ENCODE measurements at regions not wholly inside any gene's neighbourhood (a gene's known extent, or its start where the extent isn't known, plus 50 kb on each side); places are given as distances from the start of the nearest gene placed in this dataset.

DNA sequence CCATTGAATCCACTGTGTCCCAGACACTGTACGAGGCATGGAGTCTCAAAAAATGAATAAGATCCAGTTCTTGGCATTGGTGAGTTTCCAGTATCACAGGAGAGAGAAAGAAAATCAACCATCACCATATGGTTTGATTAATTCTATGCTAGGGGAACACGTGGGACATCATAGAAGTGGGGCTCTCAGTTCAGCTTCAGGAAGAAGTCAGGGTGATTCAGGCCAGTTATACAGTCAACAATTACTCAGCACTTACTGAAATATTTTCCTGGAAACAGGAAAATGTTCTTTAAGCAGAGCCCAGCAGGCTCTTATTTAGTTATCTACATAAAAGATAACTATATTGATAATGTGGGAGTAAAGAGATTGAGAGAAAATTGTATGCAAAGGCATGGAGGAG is 407.2 kb downstream of the NOVA1 start:
- no peaks in the 10 kb centered on the region for H3K79me2 ChIP-seq (ENCODE audit: insufficient read depth)
- 2% methylated on average over 2 of the region's 2 CpGs for WGBS (ENCODE audit: low lambda C conversion rate)
- no peaks in the 10 kb centered on the region for H3K9me2 ChIP-seq
- H3K9ac ChIP-seq = no peak overlapping the region
- no peak overlapping the region for H2AFZ ChIP-seq (ENCODE audit: low read depth)
- no peak for DNase-seq
- no peaks in the 10 kb centered on the region for H3F3A ChIP-seq (replicated peaks; ENCODE audit: insufficient read depth)
- TF ChIP-seq, protein P1, sequence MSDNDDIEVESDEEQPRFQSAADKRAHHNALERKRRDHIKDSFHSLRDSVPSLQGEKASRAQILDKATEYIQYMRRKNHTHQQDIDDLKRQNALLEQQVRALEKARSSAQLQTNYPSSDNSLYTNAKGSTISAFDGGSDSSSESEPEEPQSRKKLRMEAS (IDR thresholded peaks at IDR 0.05; ENCODE audit: low read depth) = no peak
- no peak overlapping the region for H3K4me3 ChIP-seq (ENCODE audit: low read depth in 2 of 2, low read length in 1 of 2)
- no peaks in the 10 kb centered on the region for H3K36me3 ChIP-seq (replicated peaks in 1 of 2; ENCODE audit: control insufficient read depth in 1 of 2, insufficient read depth in 2 of 2, low read length in 1 of 2)
- no peak overlapping the region for H3K27ac ChIP-seq (ENCODE audit: low read depth in 2 of 2, low read length in 1 of 2)
- H3K9me3 ChIP-seq = no peaks in the 10 kb centered on the region
- no peaks in the 10 kb centered on the region for H3K4me1 ChIP-seq (ENCODE audit: control insufficient read depth in 1 of 2, insufficient read depth in 2 of 2, low read depth in 1 of 2, low read length in 1 of 2)
- no peaks in the 10 kb centered on the region for H4K20me1 ChIP-seq (ENCODE audit: insufficient read depth)
- ChIA-PET CTCF (no interaction called here), POLR2A (no interaction called here)
- H3K4me2 ChIP-seq = no peak overlapping the region
- 0 out of 2 replicates have a peak, but pooled peaks cover 8% of the 10 kb centered on the region for H3K27me3 ChIP-seq (ENCODE audit: insufficient read depth)

DNA sequence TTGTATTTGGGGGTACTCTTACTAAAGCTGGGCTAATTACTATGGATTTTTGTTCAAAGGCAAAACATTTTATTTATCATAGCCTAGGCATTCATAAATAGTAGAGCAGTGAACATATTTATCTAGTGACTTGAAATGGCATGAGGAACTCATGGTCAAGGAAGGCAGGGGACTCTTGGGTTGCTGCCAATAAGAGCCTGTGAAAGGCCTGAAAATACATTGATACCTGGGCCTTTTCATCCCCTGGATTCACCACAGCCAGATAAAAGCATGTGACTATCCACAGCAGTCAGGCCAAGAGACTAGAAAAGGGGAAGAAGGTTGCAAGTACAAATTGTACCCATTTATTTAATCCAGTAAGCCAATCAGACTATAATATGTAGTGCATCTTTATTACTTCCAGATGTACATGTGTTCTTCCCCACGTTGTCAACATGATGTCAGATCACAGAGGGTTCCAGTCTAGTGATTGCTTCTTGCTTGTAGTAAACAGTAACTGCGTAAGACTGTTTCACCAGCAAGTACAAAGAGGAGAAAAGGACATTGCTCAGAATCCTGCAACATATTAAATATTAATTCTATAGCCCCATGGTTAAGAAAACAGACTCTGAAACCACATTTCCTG is 409.7 kb downstream of the NOVA1 start:
- Histone ChIP-seq H3K9me3 (no peaks in the 10 kb centered on the region), H3K9ac (no peak overlapping the region), H3K36me3 (replicated peaks in 1 of 2; ENCODE audit: control insufficient read depth in 1 of 2, insufficient read depth in 2 of 2, low read length in 1 of 2) (no peaks in the 10 kb centered on the region), H3K4me1 (ENCODE audit: control insufficient read depth in 1 of 2, insufficient read depth in 2 of 2, low read depth in 1 of 2, low read length in 1 of 2) (no peaks in the 10 kb centered on the region), H3K79me2 (ENCODE audit: insufficient read depth) (no peaks in the 10 kb centered on the region), H4K20me1 (ENCODE audit: insufficient read depth) (no peaks in the 10 kb centered on the region), H3K4me3 (ENCODE audit: low read depth in 2 of 2, low read length in 1 of 2) (no peak overlapping the region), H3F3A (replicated peaks; ENCODE audit: insufficient read depth) (no peaks in the 10 kb centered on the region), H3K9me2 (no peaks in the 10 kb centered on the region), H3K4me2 (no peak overlapping the region), H2AFZ (ENCODE audit: low read depth) (no peak overlapping the region), H3K27me3 (ENCODE audit: insufficient read depth) (0 out of 2 replicates have a peak, but pooled peaks cover under 1% of the 10 kb centered on the region), H3K27ac (ENCODE audit: low read depth in 2 of 2, low read length in 1 of 2) (no peak overlapping the region)
- TF ChIP-seq POLR2AphosphoS5 (IDR thresholded peaks at IDR 0.05; ENCODE audit: low read depth, low read length) (no peak), TCF12 (IDR thresholded peaks at IDR 0.05) (no peak), GABPA (IDR thresholded peaks at IDR 0.05; ENCODE audit: low read depth) (no peak), FOXM1 (IDR thresholded peaks at IDR 0.05; ENCODE audit: low read depth) (no peak), TEAD4 (IDR thresholded peaks at IDR 0.05; ENCODE audit: borderline replicate concordance, insufficient read depth) (no peak)
- TF ChIP-seq, protein P2, sequence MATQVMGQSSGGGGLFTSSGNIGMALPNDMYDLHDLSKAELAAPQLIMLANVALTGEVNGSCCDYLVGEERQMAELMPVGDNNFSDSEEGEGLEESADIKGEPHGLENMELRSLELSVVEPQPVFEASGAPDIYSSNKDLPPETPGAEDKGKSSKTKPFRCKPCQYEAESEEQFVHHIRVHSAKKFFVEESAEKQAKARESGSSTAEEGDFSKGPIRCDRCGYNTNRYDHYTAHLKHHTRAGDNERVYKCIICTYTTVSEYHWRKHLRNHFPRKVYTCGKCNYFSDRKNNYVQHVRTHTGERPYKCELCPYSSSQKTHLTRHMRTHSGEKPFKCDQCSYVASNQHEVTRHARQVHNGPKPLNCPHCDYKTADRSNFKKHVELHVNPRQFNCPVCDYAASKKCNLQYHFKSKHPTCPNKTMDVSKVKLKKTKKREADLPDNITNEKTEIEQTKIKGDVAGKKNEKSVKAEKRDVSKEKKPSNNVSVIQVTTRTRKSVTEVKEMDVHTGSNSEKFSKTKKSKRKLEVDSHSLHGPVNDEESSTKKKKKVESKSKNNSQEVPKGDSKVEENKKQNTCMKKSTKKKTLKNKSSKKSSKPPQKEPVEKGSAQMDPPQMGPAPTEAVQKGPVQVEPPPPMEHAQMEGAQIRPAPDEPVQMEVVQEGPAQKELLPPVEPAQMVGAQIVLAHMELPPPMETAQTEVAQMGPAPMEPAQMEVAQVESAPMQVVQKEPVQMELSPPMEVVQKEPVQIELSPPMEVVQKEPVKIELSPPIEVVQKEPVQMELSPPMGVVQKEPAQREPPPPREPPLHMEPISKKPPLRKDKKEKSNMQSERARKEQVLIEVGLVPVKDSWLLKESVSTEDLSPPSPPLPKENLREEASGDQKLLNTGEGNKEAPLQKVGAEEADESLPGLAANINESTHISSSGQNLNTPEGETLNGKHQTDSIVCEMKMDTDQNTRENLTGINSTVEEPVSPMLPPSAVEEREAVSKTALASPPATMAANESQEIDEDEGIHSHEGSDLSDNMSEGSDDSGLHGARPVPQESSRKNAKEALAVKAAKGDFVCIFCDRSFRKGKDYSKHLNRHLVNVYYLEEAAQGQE (IDR thresholded peaks at IDR 0.05; ENCODE audit: low read depth, low read length) = no peak
- TF ChIP-seq, protein P3, sequence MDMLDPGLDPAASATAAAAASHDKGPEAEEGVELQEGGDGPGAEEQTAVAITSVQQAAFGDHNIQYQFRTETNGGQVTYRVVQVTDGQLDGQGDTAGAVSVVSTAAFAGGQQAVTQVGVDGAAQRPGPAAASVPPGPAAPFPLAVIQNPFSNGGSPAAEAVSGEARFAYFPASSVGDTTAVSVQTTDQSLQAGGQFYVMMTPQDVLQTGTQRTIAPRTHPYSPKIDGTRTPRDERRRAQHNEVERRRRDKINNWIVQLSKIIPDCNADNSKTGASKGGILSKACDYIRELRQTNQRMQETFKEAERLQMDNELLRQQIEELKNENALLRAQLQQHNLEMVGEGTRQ (IDR thresholded peaks at IDR 0.05; ENCODE audit: borderline replicate concordance, low read depth, low read length) = no peak
- POLR2A ChIA-PET = no interaction called here
- no peak for DNase-seq
- WGBS (ENCODE audit: low lambda C conversion rate) = 10% methylated on average over 2 of the region's 2 CpGs
- CTCF ChIA-PET = no interaction called here

Measured in SK-N-SH (cell line).